SK-N-SH treated with all-trans-retinoic acid at 6 μM for 48 hours (cell line): ENCODE measurements at regions not wholly inside any gene's neighbourhood (a gene's known extent, or its start where the extent isn't known, plus 50 kb on each side); places are given as distances from the start of the nearest gene placed in this dataset.

ENCODE experiments used
- ATAC-seq: fragments of 200-7000 bp; cut with Tn5 transposase; 3 replicates; pipeline ENCODE4 v1.9.1; 2020; ENCODE audit warnings: mild to moderate bottlenecking, moderate library complexity
- ARNTL ChIP-seq: fragments of 450-650 bp; formaldehyde crosslinking; IDR thresholded peaks from 2 replicates; pipeline ENCODE4 v1.5.0; 2020; ENCODE audit warnings: low read depth, mild to moderate bottlenecking, moderate library complexity, borderline replicate concordance
- BACH2 ChIP-seq: fragments of 250-450 bp; sonication (Bioruptor Pico); IDR thresholded peaks from 2 replicates; pipeline ENCODE4 v1.9.0; 2021; ENCODE audit warnings: mild to moderate bottlenecking, borderline replicate concordance
- CREB5 ChIP-seq: fragments of 250-450 bp; sonication (Bioruptor Pico); IDR thresholded peaks from 2 replicates; pipeline ENCODE4 v1.5.1; 2020; ENCODE audit warnings: low read depth, mild to moderate bottlenecking, moderate library complexity
- CSDC2 ChIP-seq: fragments of 250-450 bp; sonication (Bioruptor Pico); IDR thresholded peaks from 2 replicates; pipeline ENCODE4 v1.5.0; 2020; ENCODE audit warnings: mild to moderate bottlenecking, moderate library complexity
- CSRNP3 ChIP-seq: fragments of 250-450 bp; sonication (Bioruptor Pico); IDR thresholded peaks from 2 replicates; pipeline ENCODE4 v1.5.1; 2021; ENCODE audit warnings: mild to moderate bottlenecking, moderate library complexity
- GLIS3 ChIP-seq: fragments of 250-450 bp; sonication (Bioruptor Pico); IDR thresholded peaks from 2 replicates; pipeline ENCODE4 v1.5.0; 2020; ENCODE audit warnings: mild to moderate bottlenecking, moderate library complexity
- ISL1 ChIP-seq: fragments of 250-450 bp; sonication (Bioruptor Pico); IDR thresholded peaks from 2 replicates; pipeline ENCODE4 v2.1.2; 2022; ENCODE audit warnings: mild to moderate bottlenecking, moderate library complexity
- OSR1 ChIP-seq: fragments of 250-450 bp; sonication (Bioruptor Pico); IDR thresholded peaks from 2 replicates; pipeline ENCODE4 v1.8.0; 2022; ENCODE audit warnings: moderate library complexity, mild to moderate bottlenecking, inconsistent platforms
- PATZ1 ChIP-seq: fragments of 250-450 bp; sonication (Bioruptor Pico); IDR thresholded peaks from 2 replicates; pipeline ENCODE4 v1.8.0; 2020; ENCODE audit warnings: mild to moderate bottlenecking, moderate library complexity, borderline replicate concordance
- POU6F1 ChIP-seq: fragments of 250-450 bp; sonication (Bioruptor Pico); IDR thresholded peaks from 2 replicates; pipeline ENCODE4 v1.8.0; 2021; ENCODE audit warnings: low read depth, mild to moderate bottlenecking, moderate library complexity, borderline replicate concordance
- PPARA ChIP-seq: fragments of 250-450 bp; sonication (Bioruptor Pico); IDR thresholded peaks from 2 replicates; pipeline ENCODE4 v1.5.0; 2020; ENCODE audit warnings: mild to moderate bottlenecking, borderline replicate concordance
- RARB ChIP-seq: fragments of 250-450 bp; sonication (Bioruptor Pico); IDR thresholded peaks from 2 replicates; pipeline ENCODE4 v1.8.0; 2021; ENCODE audit warnings: mild to moderate bottlenecking, moderate library complexity
- SNAI2 ChIP-seq: fragments of 250-450 bp; sonication (Bioruptor Pico); IDR thresholded peaks from 2 replicates; pipeline ENCODE4 v1.5.0; 2020; ENCODE audit warnings: mild to moderate bottlenecking, moderate library complexity
- TCF4 ChIP-seq: fragments of 250-450 bp; sonication (Bioruptor Pico); IDR thresholded peaks from 2 replicates; pipeline ENCODE4 v1.8.0; 2021; ENCODE audit warnings: mild to moderate bottlenecking, moderate library complexity, borderline replicate concordance
- TOX ChIP-seq: fragments of 250-450 bp; sonication (Bioruptor Pico); IDR thresholded peaks from 2 replicates; pipeline ENCODE4 v1.8.0; 2021; ENCODE audit warnings: mild to moderate bottlenecking, moderate library complexity, borderline replicate concordance
- TSHZ2 ChIP-seq: fragments of 250-450 bp; sonication (Bioruptor Pico); IDR thresholded peaks from 2 replicates; pipeline ENCODE4 v1.5.0; 2020; ENCODE audit warnings: mild to moderate bottlenecking, moderate library complexity
- ZC3H10 ChIP-seq: fragments of 250-450 bp; sonication (Bioruptor Pico); IDR thresholded peaks from 2 replicates; pipeline ENCODE4 v1.5.1; 2021; ENCODE audit warnings: mild to moderate bottlenecking, moderate library complexity
- ZFP3 ChIP-seq: fragments of 250-450 bp; sonication (Bioruptor Pico); IDR thresholded peaks from 2 replicates; pipeline ENCODE4 v1.5.0; 2020; ENCODE audit warnings: mild to moderate bottlenecking, moderate library complexity
- ZFP30 ChIP-seq: fragments of 450-650 bp; formaldehyde crosslinking; IDR thresholded peaks from 2 replicates; pipeline ENCODE4 v1.5.0; 2022; ENCODE audit warnings: mild to moderate bottlenecking, moderate library complexity
- ZNF70 ChIP-seq: fragments of 450-650 bp; formaldehyde crosslinking; IDR thresholded peaks from 2 replicates; pipeline ENCODE4 v1.5.0; 2020; ENCODE audit warnings: mild to moderate bottlenecking, moderate library complexity

GRCh38 chr7:19617901-19618300 lies 90.9 kb downstream of the POLR1F start:
- no peak for ATAC-seq

GRCh38 chr7:19610194-19610943 lies 98.5 kb downstream of the POLR1F start:
- no peak for ATAC-seq
- TF ChIP-seq CSRNP3 (no peak), RARB (CRISPR knock-in tag) (no peak), CSDC2 (CRISPR knock-in tag) (no peak), CREB5 (CRISPR knock-in tag) (no peak), ZC3H10 (CRISPR knock-in tag) (no peak), PPARA (no peak), POU6F1 (CRISPR knock-in tag) (no peak), ZFP3 (CRISPR knock-in tag) (no peak), TOX (no peak), PATZ1 (CRISPR knock-in tag) (no peak), ARNTL (no peak), BACH2 (CRISPR knock-in tag) (no peak), TCF4 (CRISPR knock-in tag) (no peak), GLIS3 (CRISPR knock-in tag) (no peak)

More at GRCh38 chr7:19617901-19618300, 90.9 kb downstream of the POLR1F start:
- TF ChIP-seq BACH2 (CRISPR knock-in tag), result no peak
- TF ChIP-seq TCF4 (CRISPR knock-in tag), result no peak
- TF ChIP-seq PPARA, result no peak
- TF ChIP-seq SNAI2, result no peak
- TF ChIP-seq ZNF70 (CRISPR knock-in tag), result no peak
- TF ChIP-seq ZC3H10 (CRISPR knock-in tag), result no peak
- TF ChIP-seq ZFP30 (CRISPR knock-in tag), result no peak
- no peak for TF ChIP-seq CSDC2 (CRISPR knock-in tag)
- TF ChIP-seq ISL1 (CRISPR knock-in tag), result no peak
- no peak for TF ChIP-seq CSRNP3
- TF ChIP-seq PATZ1 (CRISPR knock-in tag), result no peak
- TF ChIP-seq OSR1 (CRISPR knock-in tag), result no peak
- TF ChIP-seq, all 23 proteins: peak for 0

GRCh38 chr7:19589446-19589845 lies 119.4 kb downstream of the POLR1F start:
- TF ChIP-seq TSHZ2 (CRISPR knock-in tag), result no peak
- no peak for TF ChIP-seq PPARA
- TF ChIP-seq ISL1 (CRISPR knock-in tag), result no peak

More at GRCh38 chr7:19589446-19589845, 119.4 kb downstream of the POLR1F start:
- no peak for ATAC-seq
